Smooth muscle cell (in vitro differentiated cells): ENCODE measurements at regions not wholly inside any gene's neighbourhood (a gene's known extent, or its start where the extent isn't known, plus 50 kb on each side); places are given as distances from the start of the nearest gene placed in this dataset.

Experiments used
- DNase-seq: peaks from one replicate; lab custom pipeline; 2025; ENCODE audit not compliant: unreplicated experiment; lab: John Stamatoyannopoulos, UW
- H2AFZ ChIP-seq: fragments of 200-600 bp; sonication (generic); 2 replicates; pipeline ENCODE4 v1.6.0; 2016; ENCODE audit warnings: antibody characterized with exemption, low read depth, mild to moderate bottlenecking
- H3F3A ChIP-seq: fragments of 200-600 bp; sonication (generic); 2 replicates; pipeline ENCODE4 v1.6.0; 2017; ENCODE audit warnings: antibody characterized with exemption, low read depth
- H3K27ac ChIP-seq: fragments of 200-600 bp; sonication (generic); 2 replicates; pipeline ENCODE4 v1.5.1; 2016; ENCODE audit warnings: low read depth, mild to moderate bottlenecking
- H3K27me3 ChIP-seq: fragments of 200-600 bp; sonication (generic); 2 replicates; pipeline ENCODE4 v1.6.1; 2016; ENCODE audit warnings: low read depth, mild to moderate bottlenecking
- H3K36me3 ChIP-seq: fragments of 200-600 bp; sonication (generic); 2 replicates; pipeline ENCODE4 v1.5.1; 2016; ENCODE audit warnings: low read depth
- H3K4me1 ChIP-seq: fragments of 200-600 bp; sonication (generic); 2 replicates; pipeline ENCODE4 v1.5.1; 2016; ENCODE audit warnings: low read depth
- H3K4me2 ChIP-seq: fragments of 200-600 bp; sonication (generic); 2 replicates; pipeline ENCODE4 v1.6.0; 2016; ENCODE audit warnings: mild to moderate bottlenecking
- H3K4me3 ChIP-seq: fragments of 200-600 bp; sonication (generic); 2 replicates; pipeline ENCODE4 v1.5.1; 2016; ENCODE audit warnings: mild to moderate bottlenecking
- H3K79me2 ChIP-seq: fragments of 200-600 bp; sonication (generic); 2 replicates; pipeline ENCODE4 v1.6.0; 2016; ENCODE audit warnings: low read depth, mild to moderate bottlenecking
- H3K9ac ChIP-seq: fragments of 200-600 bp; sonication (generic); 2 replicates; pipeline ENCODE4 v1.6.0; 2016; ENCODE audit warnings: low read depth
- H3K9me3 ChIP-seq: fragments of 200-600 bp; sonication (generic); replicated peaks from 2 replicates; pipeline ENCODE4 v1.5.1; 2016; ENCODE audit warnings: low read depth
- H4K20me1 ChIP-seq: fragments of 200-600 bp; sonication (generic); 2 replicates; pipeline ENCODE4 v1.6.0; 2016; ENCODE audit warnings: low read depth
- CTCF ChIP-seq: fragments of 200-600 bp; sonication (generic); IDR thresholded peaks from 2 replicates; pipeline ENCODE4 v1.5.1; 2017; ENCODE audit warnings: borderline replicate concordance, mild to moderate bottlenecking, antibody characterized with exemption; ENCODE audit not compliant: insufficient read depth, poor library complexity, severe bottlenecking
- WGBS: methylation state at CpG from one replicate; pipeline ENCODE4 v1.1.7; 2016; ENCODE audit warnings: low lambda C conversion rate; 5-methylcytosine and 5-hydroxymethylcytosine counted together

- Histone ChIP-seq H3K79me2 (no peaks in the 10 kb centered on the region), H3K4me1 (no peaks in the 10 kb centered on the region), H3K9me3 (no peaks in the 10 kb centered on the region), H3K27ac (no peak overlapping the region), H4K20me1 (no peaks in the 10 kb centered on the region), H3K36me3 (no peaks in the 10 kb centered on the region), H3K4me3 (no peak overlapping the region), H3F3A (no peaks in the 10 kb centered on the region), H3K4me2 (no peak overlapping the region), H3K9ac (no peak overlapping the region), H2AFZ (no peak overlapping the region), H3K27me3 (no peaks in the 10 kb centered on the region)
- TF ChIP-seq CTCF: no peak
- WGBS: 44% methylated on average over 4 of the region's 4 CpGs
- DNase-seq: no peak
Measured at GRCh38 chrX:151830911-151831310, 81.8 kb upstream of the MAGEA4 start.

- Histone ChIP-seq H4K20me1 (no peaks in the 10 kb centered on the region), H3K79me2 (no peaks in the 10 kb centered on the region), H3K4me1 (no peaks in the 10 kb centered on the region), H3K9me3 (no peaks in the 10 kb centered on the region), H3K36me3 (no peaks in the 10 kb centered on the region), H3K4me2 (no peak overlapping the region), H3F3A (no peaks in the 10 kb centered on the region), H3K27me3 (no peaks in the 10 kb centered on the region), H3K27ac (no peak overlapping the region), H2AFZ (no peak overlapping the region), H3K4me3 (no peak overlapping the region), H3K9ac (no peak overlapping the region)
- no peak for TF ChIP-seq CTCF
- DNase-seq: no peak
- WGBS: 86% methylated on average over 3 of the region's 3 CpGs
Measured at GRCh38 chrX:151852294-151852693, 60.4 kb upstream of the MAGEA4 start.

GRCh38 chrX:151854726-151855495, 57.8 kb upstream of the MAGEA4 start:
- no peaks in the 10 kb centered on the region for H3K9me3 ChIP-seq
- H3K4me2 ChIP-seq: no peak overlapping the region
- no peak for DNase-seq
- H3K4me1 ChIP-seq: no peaks in the 10 kb centered on the region
- H2AFZ ChIP-seq: no peak overlapping the region
- H3K36me3 ChIP-seq: no peaks in the 10 kb centered on the region
- no peaks in the 10 kb centered on the region for H4K20me1 ChIP-seq
- no peak overlapping the region for H3K9ac ChIP-seq
- H3K27me3 ChIP-seq: no peaks in the 10 kb centered on the region
- no peak overlapping the region for H3K27ac ChIP-seq
- H3K79me2 ChIP-seq: no peaks in the 10 kb centered on the region
- no peaks in the 10 kb centered on the region for H3F3A ChIP-seq
- 64% methylated on average over 4 of the region's 4 CpGs for WGBS
- no peak overlapping the region for H3K4me3 ChIP-seq
- no peak for TF ChIP-seq CTCF

- no peaks in the 10 kb centered on the region for H3K27me3 ChIP-seq
- H3F3A ChIP-seq: no peaks in the 10 kb centered on the region
- TF ChIP-seq CTCF: no peak
- H3K36me3 ChIP-seq: no peaks in the 10 kb centered on the region
- H4K20me1 ChIP-seq: no peaks in the 10 kb centered on the region
- no peak overlapping the region for H3K9ac ChIP-seq
- no peak overlapping the region for H2AFZ ChIP-seq
- no peak overlapping the region for H3K27ac ChIP-seq
- WGBS: 68% methylated on average over 1 of the region's 1 CpG
- H3K4me3 ChIP-seq: no peak overlapping the region
- H3K4me2 ChIP-seq: no peak overlapping the region
- H3K4me1 ChIP-seq: no peaks in the 10 kb centered on the region
- no peaks in the 10 kb centered on the region for H3K9me3 ChIP-seq
- H3K79me2 ChIP-seq: no peaks in the 10 kb centered on the region
- DNase-seq: no peak
Measured at GRCh38 chrX:151859481-151859880, 53.2 kb upstream of the MAGEA4 start.
